HL-60 (cell line): ENCODE measurements at regions not wholly inside any gene's neighbourhood (a gene's known extent, or its start where the extent isn't known, plus 50 kb on each side); places are given as distances from the start of the nearest gene placed in this dataset.

ENCODE experiments used
- DNase-seq, 2 experiments: peaks; one replicate each; pipeline ENCODE4 v3.0.0-alpha.2; 2010 to 2020; ENCODE audit warnings: low read depth in 1 of 2, low spot score in 1 of 2
- H3K27ac ChIP-seq: fragments of 250-450 bp; sonication (Bioruptor Pico); replicated peaks from 2 replicates; pipeline ENCODE4 v1.5.1; 2020; ENCODE audit warnings: mild to moderate bottlenecking, moderate library complexity
- H3K27me3 ChIP-seq: fragments of 250-450 bp; sonication (Bioruptor Pico); 2 replicates; pipeline ENCODE4 v1.5.1; 2021; ENCODE audit warnings: mild to moderate bottlenecking, moderate library complexity; ENCODE audit not compliant: insufficient read depth, poor library complexity, severe bottlenecking
- H3K4me3 ChIP-seq: replicated peaks from 2 replicates; pipeline ENCODE4 v1.5.1; 2011; ENCODE audit warnings: mild to moderate bottlenecking, control low read depth, low read length; ENCODE audit not compliant: insufficient read depth
- GABPA ChIP-seq: IDR thresholded peaks from 2 replicates; pipeline ENCODE4 v1.6.1; 2012; ENCODE audit warnings: low read depth
- POLR2AphosphoS5 ChIP-seq: IDR thresholded peaks from 2 replicates; pipeline ENCODE4 v1.6.1; 2012; ENCODE audit warnings: low read depth
- SPI1 ChIP-seq: IDR thresholded peaks from 2 replicates; pipeline ENCODE4 v1.6.1; 2012; ENCODE audit warnings: low read depth, mild to moderate bottlenecking, borderline replicate concordance
- TF ChIP-seq, protein P1 (sequence below): IDR thresholded peaks from 2 replicates; pipeline ENCODE4 v1.6.1; 2012; ENCODE audit warnings: low read depth; ENCODE audit not compliant: insufficient replicate concordance
- TF ChIP-seq, protein P2 (sequence below): IDR thresholded peaks from one replicate; pipeline ENCODE4 v1.5.1; 2011; ENCODE audit warnings: low read length, control low read depth, inconsistent platforms; ENCODE audit not compliant: insufficient read depth

DNA sequence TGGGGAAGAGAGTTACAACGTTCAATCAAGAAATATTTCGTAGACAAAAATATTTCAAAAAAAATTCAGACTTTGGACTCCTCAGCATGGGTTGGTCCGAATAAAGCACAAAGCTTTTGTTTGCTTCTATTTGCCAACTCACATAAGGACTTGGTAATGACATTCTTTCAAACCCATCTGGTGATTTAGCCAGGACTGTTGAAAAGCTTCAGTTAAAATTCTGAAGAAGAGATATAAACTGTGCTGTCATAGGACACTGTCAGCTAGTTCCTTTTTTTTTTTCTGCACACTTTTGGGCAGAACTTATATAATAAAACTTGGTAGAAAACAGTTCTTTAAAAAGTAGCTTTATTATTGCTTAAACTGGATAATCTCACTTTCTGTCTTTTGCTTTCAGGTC is 660.8 kb upstream of the SGO1 start:
- H3K27me3 ChIP-seq: no peaks in the 10 kb centered on the region
- H3K27ac ChIP-seq: no peak overlapping the region
- DNase-seq: no peak
- no peak for TF ChIP-seq GABPA
- TF ChIP-seq, protein P1, sequence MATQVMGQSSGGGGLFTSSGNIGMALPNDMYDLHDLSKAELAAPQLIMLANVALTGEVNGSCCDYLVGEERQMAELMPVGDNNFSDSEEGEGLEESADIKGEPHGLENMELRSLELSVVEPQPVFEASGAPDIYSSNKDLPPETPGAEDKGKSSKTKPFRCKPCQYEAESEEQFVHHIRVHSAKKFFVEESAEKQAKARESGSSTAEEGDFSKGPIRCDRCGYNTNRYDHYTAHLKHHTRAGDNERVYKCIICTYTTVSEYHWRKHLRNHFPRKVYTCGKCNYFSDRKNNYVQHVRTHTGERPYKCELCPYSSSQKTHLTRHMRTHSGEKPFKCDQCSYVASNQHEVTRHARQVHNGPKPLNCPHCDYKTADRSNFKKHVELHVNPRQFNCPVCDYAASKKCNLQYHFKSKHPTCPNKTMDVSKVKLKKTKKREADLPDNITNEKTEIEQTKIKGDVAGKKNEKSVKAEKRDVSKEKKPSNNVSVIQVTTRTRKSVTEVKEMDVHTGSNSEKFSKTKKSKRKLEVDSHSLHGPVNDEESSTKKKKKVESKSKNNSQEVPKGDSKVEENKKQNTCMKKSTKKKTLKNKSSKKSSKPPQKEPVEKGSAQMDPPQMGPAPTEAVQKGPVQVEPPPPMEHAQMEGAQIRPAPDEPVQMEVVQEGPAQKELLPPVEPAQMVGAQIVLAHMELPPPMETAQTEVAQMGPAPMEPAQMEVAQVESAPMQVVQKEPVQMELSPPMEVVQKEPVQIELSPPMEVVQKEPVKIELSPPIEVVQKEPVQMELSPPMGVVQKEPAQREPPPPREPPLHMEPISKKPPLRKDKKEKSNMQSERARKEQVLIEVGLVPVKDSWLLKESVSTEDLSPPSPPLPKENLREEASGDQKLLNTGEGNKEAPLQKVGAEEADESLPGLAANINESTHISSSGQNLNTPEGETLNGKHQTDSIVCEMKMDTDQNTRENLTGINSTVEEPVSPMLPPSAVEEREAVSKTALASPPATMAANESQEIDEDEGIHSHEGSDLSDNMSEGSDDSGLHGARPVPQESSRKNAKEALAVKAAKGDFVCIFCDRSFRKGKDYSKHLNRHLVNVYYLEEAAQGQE: no peak
- no peak for TF ChIP-seq POLR2AphosphoS5
- no peak for TF ChIP-seq SPI1
- TF ChIP-seq, protein P2, sequence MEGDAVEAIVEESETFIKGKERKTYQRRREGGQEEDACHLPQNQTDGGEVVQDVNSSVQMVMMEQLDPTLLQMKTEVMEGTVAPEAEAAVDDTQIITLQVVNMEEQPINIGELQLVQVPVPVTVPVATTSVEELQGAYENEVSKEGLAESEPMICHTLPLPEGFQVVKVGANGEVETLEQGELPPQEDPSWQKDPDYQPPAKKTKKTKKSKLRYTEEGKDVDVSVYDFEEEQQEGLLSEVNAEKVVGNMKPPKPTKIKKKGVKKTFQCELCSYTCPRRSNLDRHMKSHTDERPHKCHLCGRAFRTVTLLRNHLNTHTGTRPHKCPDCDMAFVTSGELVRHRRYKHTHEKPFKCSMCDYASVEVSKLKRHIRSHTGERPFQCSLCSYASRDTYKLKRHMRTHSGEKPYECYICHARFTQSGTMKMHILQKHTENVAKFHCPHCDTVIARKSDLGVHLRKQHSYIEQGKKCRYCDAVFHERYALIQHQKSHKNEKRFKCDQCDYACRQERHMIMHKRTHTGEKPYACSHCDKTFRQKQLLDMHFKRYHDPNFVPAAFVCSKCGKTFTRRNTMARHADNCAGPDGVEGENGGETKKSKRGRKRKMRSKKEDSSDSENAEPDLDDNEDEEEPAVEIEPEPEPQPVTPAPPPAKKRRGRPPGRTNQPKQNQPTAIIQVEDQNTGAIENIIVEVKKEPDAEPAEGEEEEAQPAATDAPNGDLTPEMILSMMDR: no peak
- H3K4me3 ChIP-seq: no peak overlapping the region

DNA sequence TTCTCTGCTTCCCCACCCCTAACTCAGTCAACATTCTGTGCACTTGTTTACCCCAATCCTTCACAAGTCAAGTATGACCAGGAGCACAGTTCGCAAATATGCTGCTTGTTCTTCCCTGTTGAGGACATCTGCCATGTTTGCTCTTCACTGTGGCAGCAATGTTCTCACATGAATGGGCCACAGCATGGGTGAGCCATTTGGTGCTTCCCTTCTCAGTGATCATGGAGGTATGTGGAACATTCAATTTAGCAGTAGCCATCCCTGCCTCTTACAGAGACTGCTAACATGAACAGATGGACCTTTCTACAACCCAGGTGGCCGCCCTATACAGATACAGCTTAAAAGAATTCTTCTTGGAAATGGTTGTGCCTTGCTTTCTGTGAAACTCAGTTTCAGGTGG is 660.1 kb upstream of the SGO1 start:
- Histone ChIP-seq H3K27ac (no peak overlapping the region), H3K27me3 (no peaks in the 10 kb centered on the region), H3K4me3 (no peak overlapping the region)
- DNase-seq: no peak
- TF ChIP-seq, protein P2: no peak
- TF ChIP-seq GABPA (no peak), SPI1 (no peak), POLR2AphosphoS5 (no peak)
- TF ChIP-seq, protein P1: no peak

DNA sequence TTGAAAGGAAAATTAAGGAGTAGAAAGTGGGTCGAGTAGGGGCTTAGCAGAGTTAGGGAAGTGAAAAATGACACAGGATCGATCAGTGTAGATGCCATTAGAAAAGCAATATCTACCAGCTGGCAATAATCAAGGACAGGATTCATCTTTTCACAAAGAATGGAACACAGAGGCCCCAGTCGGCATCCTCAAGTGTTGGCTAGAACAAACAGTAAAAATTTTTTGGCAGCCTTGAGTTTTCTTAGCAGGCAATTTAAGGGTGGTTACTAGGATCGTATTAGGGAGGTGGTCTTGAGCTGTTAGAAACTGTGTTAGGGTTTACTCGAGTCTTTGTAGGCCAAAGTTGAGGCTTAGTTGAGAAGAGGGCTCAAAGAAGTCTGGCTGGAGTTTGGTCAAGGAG is 658.8 kb upstream of the SGO1 start:
- no peak overlapping the region for H3K27ac ChIP-seq
- TF ChIP-seq POLR2AphosphoS5 (no peak), GABPA (no peak), SPI1 (no peak)
- TF ChIP-seq, protein P1: no peak
- no peaks in the 10 kb centered on the region for H3K27me3 ChIP-seq
- H3K4me3 ChIP-seq: no peak overlapping the region
- no peak for DNase-seq
